NCI-H128 (cell line): ENCODE measurements at regions not wholly inside any gene's neighbourhood (a gene's known extent, or its start where the extent isn't known, plus 50 kb on each side); places are given as distances from the start of the nearest gene placed in this dataset.

Experiments
- DNase-seq: peaks from one replicate; lab custom pipeline; 2025; ENCODE audit not compliant: unreplicated experiment; lab: John Stamatoyannopoulos, UW

GRCh38 chr14:89500303-89500702 lies 83.3 kb upstream of the FOXN3 start:
- no peak for DNase-seq

DNA sequence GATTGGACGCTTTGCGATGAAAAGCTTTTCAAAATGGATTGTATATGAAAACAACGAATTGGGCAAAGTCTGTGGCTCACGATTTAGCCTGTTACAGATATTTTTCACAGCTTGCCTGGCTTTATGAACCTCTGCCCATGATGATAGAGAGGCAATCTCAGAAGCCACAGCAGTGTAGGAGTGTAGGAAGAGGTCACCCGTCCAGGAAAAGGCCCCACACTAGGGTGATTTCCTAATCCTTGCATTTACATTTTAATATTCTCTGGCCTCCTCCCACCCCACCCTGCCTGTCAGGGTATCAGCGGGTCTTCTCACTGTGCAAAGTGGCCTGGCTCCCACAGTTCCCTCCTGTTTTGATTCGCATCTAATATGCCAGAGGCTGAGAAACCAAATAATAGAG lies 81.8 kb upstream of the FOXN3 start:
- DNase-seq = no peak

DNA sequence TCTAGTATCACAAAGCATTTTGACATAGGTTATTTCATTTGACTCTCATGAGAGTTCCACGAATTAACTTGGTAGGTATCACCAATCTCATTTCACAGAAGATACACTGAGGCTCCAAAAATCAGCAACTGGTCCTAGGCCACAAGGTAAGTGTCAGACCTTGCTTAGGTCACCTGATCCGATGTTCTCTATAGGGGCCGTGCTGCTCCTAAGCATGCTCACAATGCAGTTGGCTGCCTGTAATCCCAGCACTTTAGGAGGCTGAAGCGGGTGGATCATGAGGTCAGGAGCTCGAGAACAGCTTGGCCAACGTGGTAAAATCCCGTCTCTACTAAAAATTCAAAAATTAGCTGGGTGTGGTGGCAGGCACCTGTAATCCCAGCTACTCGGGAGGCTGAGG lies 78.7 kb upstream of the FOXN3 start:
- no peak for DNase-seq

DNA sequence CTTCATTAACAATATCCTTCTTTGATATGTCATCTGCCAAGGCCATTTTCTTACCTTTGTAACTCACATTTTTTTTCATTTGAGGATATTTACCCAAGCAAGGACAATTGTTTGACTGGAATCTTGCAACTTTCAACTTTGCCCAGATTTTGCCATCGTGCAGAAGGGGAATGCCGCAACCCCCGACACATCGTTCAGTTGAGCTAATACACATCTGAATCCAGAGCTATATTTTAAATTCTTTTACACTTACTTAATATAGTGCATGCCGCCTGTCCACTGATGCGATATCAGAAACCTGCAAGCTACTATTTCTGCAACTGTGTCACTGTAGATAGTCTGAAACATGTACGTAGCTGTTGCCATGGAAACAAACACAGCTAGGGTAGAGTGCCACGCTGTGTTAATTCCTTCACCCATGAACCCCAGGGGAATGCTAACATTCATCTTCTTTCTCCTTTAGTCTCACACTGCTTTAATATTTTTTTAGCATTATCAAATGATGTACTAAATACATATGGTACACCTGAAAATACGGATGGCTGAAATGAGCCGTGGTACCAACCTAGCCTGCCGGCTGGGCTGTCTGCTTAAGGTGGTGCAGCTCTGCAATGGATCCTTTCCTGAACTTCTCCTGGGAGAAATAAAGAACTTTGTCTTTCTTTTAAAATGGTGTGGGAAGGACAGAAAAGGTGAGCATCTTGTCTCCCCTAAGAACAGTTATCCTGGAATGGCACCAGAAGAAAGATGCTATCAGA lies 77.0 kb upstream of the FOXN3 start:
- no peak for DNase-seq

GRCh38 chr14:89493406-89493805 lies 76.4 kb upstream of the FOXN3 start:
- DNase-seq = no peak

DNA sequence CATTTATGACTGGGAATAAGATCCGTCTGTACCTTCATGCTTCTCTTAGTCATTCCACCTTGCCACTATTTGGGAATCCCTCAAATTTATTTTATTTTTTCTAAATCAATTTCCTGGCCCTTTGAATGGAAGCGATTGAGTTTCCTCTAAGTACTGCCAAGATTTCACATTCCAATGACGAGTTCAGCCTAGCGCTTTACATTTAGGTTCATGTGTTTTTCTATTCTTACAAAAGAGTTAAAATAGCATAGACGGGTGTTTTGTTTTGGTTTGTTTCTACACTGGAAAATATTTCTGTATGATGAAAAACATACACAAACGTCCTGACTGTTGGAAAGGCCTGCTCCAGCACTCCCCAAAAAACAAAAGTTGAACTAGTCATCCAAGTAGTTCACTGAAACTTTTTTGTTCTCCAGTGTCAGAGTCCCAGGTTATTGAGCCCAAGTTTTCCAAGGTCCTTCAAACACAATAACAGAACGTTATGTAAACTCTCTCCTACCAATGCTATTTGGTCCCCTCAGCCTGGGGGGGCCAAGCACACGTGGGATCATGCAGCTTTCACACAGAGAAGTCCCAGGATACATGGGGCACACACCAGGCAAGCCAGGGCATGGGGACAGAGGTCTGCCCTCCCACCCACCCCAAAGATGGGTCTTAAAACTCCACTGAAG lies 74.8 kb upstream of the FOXN3 start:
- DNase-seq = no peak

DNA sequence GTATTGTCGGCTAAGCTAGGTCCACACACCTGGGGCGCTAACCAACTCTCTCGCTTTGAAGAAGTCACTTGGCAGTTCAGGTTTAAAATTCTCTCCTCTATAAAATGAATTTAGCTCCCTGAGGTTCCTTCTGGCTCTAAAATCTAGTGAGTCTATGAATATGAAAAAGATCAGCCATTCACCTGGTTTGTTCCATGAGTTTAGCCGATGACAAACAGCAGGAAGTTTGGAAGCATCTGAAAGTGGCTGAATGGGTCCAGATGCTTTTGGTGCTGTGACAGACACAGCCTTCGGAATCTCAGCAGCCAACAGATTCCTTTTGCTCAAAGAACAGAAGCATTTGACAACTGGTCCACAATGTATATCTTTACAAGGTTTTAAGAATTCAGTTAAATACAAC lies 73.4 kb upstream of the FOXN3 start:
- DNase-seq = no peak

DNA sequence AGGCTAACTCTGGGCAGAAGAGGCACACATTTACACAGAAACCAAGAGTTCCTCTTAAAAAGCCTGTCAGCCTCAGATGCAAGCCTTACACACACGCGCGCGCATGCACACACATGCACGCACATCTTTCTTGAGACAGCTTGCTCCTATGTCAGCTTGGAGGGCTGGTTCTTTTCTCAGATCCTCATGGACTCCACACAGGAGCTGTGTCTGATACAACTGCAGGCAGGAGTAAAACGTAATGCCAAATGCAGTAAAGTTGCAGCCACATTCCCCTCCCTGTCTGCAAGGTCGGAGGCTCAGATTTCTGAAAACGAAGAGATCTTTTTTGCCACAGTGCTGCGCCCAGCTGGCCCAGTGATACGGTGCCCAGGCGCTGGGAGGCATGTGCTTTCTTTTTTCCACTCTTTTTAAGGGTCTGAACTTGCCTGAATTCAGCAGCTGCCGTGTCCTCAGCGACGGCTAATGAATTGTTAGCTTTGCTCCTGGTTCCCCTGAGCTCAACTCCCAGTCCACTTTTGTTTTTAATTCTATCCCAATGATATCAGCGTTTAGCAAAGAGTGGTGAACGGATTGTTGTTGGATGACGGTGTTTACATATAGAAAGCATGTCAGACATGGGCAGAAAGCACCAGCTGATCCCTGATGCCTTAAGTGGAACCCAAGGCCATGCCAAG lies 72.9 kb upstream of the FOXN3 start:
- no peak for DNase-seq

DNA sequence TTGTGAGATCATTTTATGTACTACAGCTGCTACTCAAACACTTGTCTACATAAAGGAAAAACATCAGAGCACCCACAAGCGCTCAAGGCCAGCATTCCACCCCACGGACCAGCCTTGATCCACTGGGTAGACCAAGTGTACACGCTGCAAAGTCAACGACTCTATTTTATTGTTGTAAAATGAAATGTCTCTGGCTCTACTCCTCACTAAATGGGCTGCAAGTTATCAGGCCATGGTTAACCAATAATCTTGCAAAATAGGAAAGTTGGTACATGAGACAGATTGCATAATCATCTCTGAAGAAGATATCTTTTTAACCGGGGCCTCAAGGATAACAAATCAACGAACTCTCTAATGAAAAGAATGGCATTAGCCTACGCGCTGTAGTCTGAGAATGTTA lies 69.9 kb upstream of the FOXN3 start:
- no peak for DNase-seq

DNA sequence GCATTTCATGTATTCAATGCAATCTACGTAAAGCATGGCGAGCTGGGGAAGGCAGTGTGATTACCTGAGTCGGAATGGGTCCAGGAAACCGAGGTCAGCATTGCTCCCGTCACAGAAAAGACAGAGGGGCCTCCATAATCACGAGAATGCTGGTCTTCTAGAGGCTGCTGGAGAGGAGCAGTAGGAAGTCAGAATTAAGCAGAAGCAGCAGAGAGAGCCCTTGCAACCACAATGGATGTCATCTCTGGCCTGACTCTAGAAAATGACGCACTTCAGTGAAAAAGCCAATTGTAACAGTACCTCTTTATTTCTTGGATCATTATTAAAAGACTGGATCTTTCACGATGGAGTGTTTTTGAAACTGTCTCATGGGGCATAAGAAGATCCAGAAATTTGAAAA lies 69.5 kb upstream of the FOXN3 start:
- DNase-seq = no peak

- DNase-seq = no peak
These were observed 68.2 kb upstream of the FOXN3 start for GRCh38 chr14:89485264-89485663.

DNA sequence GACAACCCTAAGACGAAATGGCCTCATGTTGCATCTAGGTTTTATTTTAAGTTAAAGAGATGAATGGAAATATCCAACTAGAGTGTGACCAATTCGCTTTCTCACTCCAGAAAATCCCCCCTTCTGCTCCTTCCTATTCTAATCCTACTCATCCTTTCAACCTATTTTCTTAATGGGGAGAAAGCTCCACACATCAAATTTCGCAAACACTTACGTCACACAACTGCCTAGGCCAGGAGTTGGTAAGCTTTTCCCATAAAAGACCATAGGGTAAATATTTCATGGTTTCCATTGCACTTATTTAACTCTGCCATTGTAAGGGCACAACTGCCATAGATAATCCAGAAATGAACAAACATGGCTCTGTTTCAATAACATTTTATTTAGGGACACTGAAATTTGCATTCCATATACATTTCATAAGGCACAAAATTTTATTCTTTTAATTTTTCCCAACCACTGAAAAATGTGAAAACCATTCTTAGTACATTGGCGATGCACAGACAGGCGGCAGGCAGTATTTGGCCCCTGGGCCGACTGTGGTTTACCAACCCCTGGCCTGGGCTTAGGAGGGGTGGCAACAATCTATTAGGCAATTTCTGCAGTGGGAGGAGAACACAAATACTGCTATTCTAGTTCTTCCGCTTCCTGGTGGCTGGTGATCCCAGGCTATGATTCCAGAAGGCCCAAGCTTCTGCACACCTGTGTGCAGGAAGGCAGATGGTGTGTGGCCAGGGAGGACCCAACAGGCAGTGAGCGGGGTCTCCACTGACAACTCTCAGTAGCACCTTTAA lies 67.2 kb upstream of the FOXN3 start:
- DNase-seq = no peak

- DNase-seq = no peak
These were observed 64.2 kb upstream of the FOXN3 start for GRCh38 chr14:89481196-89481595.

DNA sequence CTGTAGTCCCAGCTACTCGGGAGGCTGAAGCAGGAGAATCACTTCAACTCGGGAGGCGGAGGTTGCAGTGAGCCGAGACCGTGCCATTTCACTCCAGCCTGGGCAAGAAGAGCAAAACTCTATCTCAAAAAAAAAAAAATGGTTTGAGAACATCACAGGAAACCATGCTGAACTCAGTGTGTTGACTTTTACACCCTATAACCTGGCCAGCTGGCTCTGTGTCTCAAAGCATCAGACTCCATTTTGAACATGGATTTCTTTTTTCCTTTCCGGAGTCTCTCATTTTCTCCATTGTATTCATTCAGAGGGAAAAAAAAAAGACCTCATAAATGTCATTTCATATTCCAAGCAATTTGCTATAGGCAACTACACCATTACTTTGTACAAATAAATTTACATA lies 63.2 kb upstream of the FOXN3 start:
- no peak for DNase-seq

- no peak for DNase-seq
These were observed 62.8 kb upstream of the FOXN3 start for GRCh38 chr14:89479802-89480201.

DNA sequence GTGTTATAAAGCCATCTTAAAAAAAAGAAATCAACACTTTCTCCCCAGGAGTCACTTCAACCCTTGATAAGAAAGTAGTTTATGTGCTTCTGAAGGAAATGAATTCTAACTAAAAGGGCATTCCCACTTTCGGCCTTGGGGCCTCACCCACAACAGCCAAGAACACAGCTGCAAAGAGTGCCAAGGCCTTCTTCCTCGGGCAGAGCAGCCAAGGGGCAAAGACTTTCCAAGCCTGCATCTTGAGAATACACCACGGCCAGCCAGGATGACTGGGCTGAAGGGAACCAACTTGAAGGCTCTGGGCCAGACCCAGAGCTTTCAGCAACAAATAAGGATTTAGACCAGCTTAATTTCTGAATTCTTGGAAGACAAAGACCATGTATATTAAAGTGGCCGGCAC lies 60.4 kb upstream of the FOXN3 start:
- no peak for DNase-seq

- no peak for DNase-seq
These were observed 59.4 kb upstream of the FOXN3 start for GRCh38 chr14:89476354-89476896.

GRCh38 chr14:89474464-89474863 lies 57.4 kb upstream of the FOXN3 start:
- DNase-seq = no peak

GRCh38 chr14:89473989-89474388 lies 57.0 kb upstream of the FOXN3 start:
- no peak for DNase-seq

DNA sequence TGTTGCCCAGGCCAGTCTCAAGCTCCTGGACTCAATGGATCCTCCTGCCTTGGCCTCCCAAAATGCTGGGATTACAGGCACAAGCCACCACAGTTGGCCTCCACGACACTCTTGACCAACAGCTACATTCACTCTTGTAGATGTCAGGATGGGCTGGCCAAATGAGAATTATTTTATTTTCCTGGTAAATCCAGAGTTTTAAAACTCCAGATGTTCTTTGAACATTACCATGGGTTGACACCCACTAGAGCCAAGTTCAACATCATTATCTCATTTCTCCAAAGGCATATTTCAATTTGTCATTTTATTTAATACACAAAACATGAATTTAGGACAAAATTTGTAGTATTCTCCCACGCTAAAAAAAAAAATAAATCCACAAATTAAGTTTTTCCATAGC lies 56.5 kb upstream of the FOXN3 start:
- DNase-seq = no peak

DNA sequence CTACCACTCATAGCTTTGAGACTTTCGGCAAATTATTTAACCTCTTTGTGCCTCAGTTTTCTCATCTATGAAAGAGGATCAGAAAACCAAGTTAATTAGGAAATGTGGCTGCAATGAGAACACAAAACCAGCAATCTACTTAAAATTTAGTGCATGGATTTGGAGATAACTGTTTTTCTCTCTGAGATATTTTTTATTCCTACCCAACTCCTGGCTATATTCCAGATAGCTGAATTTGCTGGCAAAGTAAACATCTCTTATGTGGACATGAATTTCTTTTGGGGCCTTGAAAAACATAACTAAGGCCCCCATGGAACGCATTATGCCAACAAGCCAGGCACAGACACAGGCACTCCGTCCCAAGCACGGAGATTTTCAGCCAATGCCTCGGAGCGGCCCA lies 53.4 kb upstream of the FOXN3 start:
- no peak for DNase-seq
